ENCODE measurements at regions not wholly inside any gene's neighbourhood (a gene's known extent, or its start where the extent isn't known, plus 50 kb on each side); places are given as distances from the start of the nearest gene placed in this dataset.

DNA sequence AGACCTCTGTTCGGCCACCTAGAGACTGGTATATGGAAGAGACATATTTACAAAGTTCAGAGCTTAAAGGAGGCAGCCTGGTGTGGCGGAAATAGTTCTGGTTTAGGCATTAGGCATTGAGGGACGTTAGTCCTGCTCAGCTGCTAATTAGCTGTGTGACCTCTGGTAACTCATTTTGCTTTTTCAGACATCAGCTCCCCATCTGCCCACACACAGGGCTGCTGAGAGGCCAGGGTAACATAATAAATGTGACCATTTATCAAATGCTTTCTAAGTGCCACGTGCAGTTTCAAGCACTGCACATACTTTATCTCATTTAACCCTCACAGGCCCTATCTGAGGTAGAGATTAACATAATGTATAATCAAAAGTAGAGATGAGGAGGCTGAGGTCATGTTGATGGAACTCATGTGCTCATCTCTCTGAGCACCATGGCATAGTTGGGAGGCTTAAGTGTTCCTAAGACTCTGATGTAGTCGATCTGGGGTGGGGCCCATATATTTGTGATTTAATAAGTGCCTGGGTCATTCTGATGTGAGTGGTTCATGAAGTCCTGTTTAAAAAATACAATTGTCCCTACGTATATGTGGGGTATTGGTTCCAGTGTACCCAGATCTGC, 267.2 kb upstream of the PLXNA2 start:
- no peaks in the 10 kb centered on the region for H3K9me3 ChIP-seq (ENCODE audit: severe bottlenecking)
- H3K27me3 ChIP-seq (ENCODE audit: insufficient read depth, low read depth, severe bottlenecking) = no peaks in the 10 kb centered on the region
- H3K27ac ChIP-seq = no peak overlapping the region
- no peak for TF ChIP-seq CTCF (IDR thresholded peaks at IDR 0.05; ENCODE audit: low read depth, low read length)
- H3K36me3 ChIP-seq = no peaks in the 10 kb centered on the region
- no peak for DNase-seq
- H3K4me3 ChIP-seq (ENCODE audit: low read depth, low read length) = no peak overlapping the region

- H3K36me3 ChIP-seq = no peaks in the 10 kb centered on the region
- no peaks in the 10 kb centered on the region for H3K9me3 ChIP-seq (ENCODE audit: severe bottlenecking)
- H3K27me3 ChIP-seq (ENCODE audit: insufficient read depth, low read depth, severe bottlenecking) = no peaks in the 10 kb centered on the region
- DNase-seq = no peak
- no peak for TF ChIP-seq CTCF (IDR thresholded peaks at IDR 0.05; ENCODE audit: low read depth, low read length)
- H3K4me3 ChIP-seq (ENCODE audit: low read depth, low read length) = no peak overlapping the region
- no peak overlapping the region for H3K27ac ChIP-seq
Measured at GRCh38 chr1:208513799-208514198, 269.6 kb upstream of the PLXNA2 start.

DNA sequence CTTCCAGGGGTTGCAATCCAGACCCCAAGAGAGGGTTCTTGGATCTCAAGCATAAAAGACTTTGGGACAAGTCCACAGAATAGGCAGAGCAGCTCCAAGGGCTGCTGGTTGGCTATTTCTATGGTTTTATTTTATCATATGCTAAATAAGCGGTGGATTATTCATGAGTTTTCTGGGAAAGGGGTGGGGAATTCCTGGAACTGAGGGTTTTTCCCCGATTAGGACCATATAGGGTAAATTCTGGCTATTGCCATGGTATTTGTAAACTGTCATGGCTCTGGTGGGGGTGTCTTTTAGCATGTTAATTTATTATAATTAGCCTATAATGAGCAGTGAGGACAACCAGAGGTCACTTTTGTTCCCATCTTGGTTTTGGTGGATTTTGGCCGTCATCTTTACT, 270.9 kb upstream of the PLXNA2 start:
- Histone ChIP-seq H3K9me3 (ENCODE audit: severe bottlenecking) (no peaks in the 10 kb centered on the region), H3K36me3 (no peaks in the 10 kb centered on the region), H3K4me3 (ENCODE audit: low read depth, low read length) (no peak overlapping the region), H3K27me3 (ENCODE audit: insufficient read depth, low read depth, severe bottlenecking) (no peaks in the 10 kb centered on the region), H3K27ac (no peak overlapping the region)
- TF ChIP-seq CTCF (IDR thresholded peaks at IDR 0.05; ENCODE audit: low read depth, low read length) = no peak
- DNase-seq = no peak

GRCh38 chr1:208516780-208517179, 272.6 kb upstream of the PLXNA2 start:
- Histone ChIP-seq H3K27ac (no peak overlapping the region), H3K27me3 (ENCODE audit: insufficient read depth, low read depth, severe bottlenecking) (no peaks in the 10 kb centered on the region), H3K36me3 (no peaks in the 10 kb centered on the region), H3K4me3 (ENCODE audit: low read depth, low read length) (no peak overlapping the region), H3K9me3 (ENCODE audit: severe bottlenecking) (no peaks in the 10 kb centered on the region)
- no peak for TF ChIP-seq CTCF (IDR thresholded peaks at IDR 0.05; ENCODE audit: low read depth, low read length)
- no peak for DNase-seq

DNA sequence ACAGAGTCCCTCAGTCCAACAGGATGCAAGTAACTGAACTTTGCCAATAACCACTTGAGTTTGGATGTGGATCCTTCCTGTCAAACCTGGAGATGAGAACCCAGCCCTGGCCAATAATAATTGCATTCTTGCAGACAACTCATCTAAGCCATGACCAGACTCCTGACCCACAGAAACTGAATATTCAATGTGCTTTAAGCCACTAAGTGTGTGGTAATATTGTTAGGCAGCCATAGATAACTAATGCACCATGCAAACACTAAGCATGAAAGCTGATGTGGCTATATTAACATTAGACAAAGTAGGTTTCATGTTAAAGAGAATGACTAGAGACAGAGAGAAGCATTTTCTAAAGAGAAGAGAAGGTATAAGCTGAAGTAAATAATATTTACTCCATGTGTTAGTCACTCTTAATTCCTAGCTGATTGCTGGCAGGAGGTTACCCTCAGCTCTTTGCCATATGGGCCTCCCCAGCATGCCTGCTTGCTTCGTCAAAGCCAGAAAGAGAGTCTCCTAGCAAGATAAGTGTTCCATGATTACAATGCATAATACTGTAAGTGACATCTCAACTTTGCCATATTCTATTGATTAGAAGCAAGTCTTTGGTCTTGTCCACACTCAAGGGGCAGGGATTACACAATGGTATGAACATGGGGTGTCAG, 276.4 kb upstream of the PLXNA2 start:
- Histone ChIP-seq H3K27me3 (ENCODE audit: insufficient read depth, low read depth, severe bottlenecking) (no peaks in the 10 kb centered on the region), H3K9me3 (ENCODE audit: severe bottlenecking) (no peaks in the 10 kb centered on the region), H3K36me3 (no peaks in the 10 kb centered on the region), H3K27ac (no peak overlapping the region), H3K4me3 (ENCODE audit: low read depth, low read length) (no peak overlapping the region)
- no peak for TF ChIP-seq CTCF (IDR thresholded peaks at IDR 0.05; ENCODE audit: low read depth, low read length)
- DNase-seq = no peak

DNA sequence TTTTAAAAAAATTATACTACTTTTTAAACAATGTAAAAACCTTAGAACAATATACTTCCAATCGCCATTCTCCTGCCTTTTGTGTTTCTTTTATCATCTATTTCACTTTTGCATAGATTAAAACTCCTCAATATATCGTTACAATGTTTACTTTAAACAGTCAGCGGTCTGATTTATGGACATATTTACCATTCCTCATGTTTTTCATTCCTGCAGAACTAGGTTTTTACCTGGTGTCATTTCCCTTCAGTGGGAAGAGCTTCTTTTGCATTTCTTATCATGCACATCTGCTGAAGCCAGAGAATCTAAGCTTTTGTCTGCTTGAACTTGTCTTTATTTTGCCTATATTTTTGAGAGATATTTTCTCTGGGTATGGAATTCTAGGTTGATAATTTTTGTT, 277.4 kb upstream of the PLXNA2 start:
- H3K4me3 ChIP-seq (ENCODE audit: low read depth, low read length) = no peak overlapping the region
- no peak for DNase-seq
- no peaks in the 10 kb centered on the region for H3K36me3 ChIP-seq
- H3K27me3 ChIP-seq (ENCODE audit: insufficient read depth, low read depth, severe bottlenecking) = no peaks in the 10 kb centered on the region
- no peak for TF ChIP-seq CTCF (IDR thresholded peaks at IDR 0.05; ENCODE audit: low read depth, low read length)
- no peaks in the 10 kb centered on the region for H3K9me3 ChIP-seq (ENCODE audit: severe bottlenecking)
- no peak overlapping the region for H3K27ac ChIP-seq

Data from WERI-Rb-1 (cell line).